ENCODE measurements at regions not wholly inside any gene's neighbourhood (a gene's known extent, or its start where the extent isn't known, plus 50 kb on each side); places are given as distances from the start of the nearest gene placed in this dataset.

- Mint-ChIP-seq H3K4me1 (no peaks in the 10 kb centered on the region), H3K36me3 (ENCODE audit: low read depth) (no peaks in the 10 kb centered on the region), H3K4me3 (no peak overlapping the region), H3K27me3 (ENCODE audit: low read depth, poor library complexity) (no peaks in the 10 kb centered on the region), H3K27ac (no peak overlapping the region), H3K9me3 (peaks cover 7% of the 10 kb centered on the region)
- no peak for TF ChIP-seq CTCF (IDR thresholded peaks at IDR 0.05)
- DNase-seq = no peak
Observed at GRCh38 chr4:19888587-19888986, 363.1 kb upstream of the SLIT2 start.

GRCh38 chr4:19883841-19884240, 367.9 kb upstream of the SLIT2 start:
- Mint-ChIP-seq H3K9me3 (peaks cover 7% of the 10 kb centered on the region), H3K27me3 (ENCODE audit: low read depth, poor library complexity) (peaks cover 6% of the 10 kb centered on the region), H3K36me3 (ENCODE audit: low read depth) (no peaks in the 10 kb centered on the region), H3K27ac (no peak overlapping the region), H3K4me3 (no peak overlapping the region), H3K4me1 (peaks cover 14% of the 10 kb centered on the region)
- no peak for TF ChIP-seq CTCF (IDR thresholded peaks at IDR 0.05)
- DNase-seq = no peak

- DNase-seq = no peak
- no peaks in the 10 kb centered on the region for H3K36me3 Mint-ChIP-seq (ENCODE audit: low read depth)
- H3K9me3 Mint-ChIP-seq = peaks cover 4% of the 10 kb centered on the region
- TF ChIP-seq CTCF (IDR thresholded peaks at IDR 0.05) = no peak
- H3K4me3 Mint-ChIP-seq = no peak overlapping the region
- H3K27me3 Mint-ChIP-seq (ENCODE audit: low read depth, poor library complexity) = peaks cover 6% of the 10 kb centered on the region
- H3K4me1 Mint-ChIP-seq = peaks cover 15% of the 10 kb centered on the region
- no peak overlapping the region for H3K27ac Mint-ChIP-seq
Observed at GRCh38 chr4:19880206-19880605, 371.5 kb upstream of the SLIT2 start.

- peaks cover 4% of the 10 kb centered on the region for H3K9me3 Mint-ChIP-seq
- no peaks in the 10 kb centered on the region for H3K36me3 Mint-ChIP-seq (ENCODE audit: low read depth)
- H3K27ac Mint-ChIP-seq = no peak overlapping the region
- TF ChIP-seq CTCF (IDR thresholded peaks at IDR 0.05) = no peak
- no peak overlapping the region for H3K4me3 Mint-ChIP-seq
- DNase-seq = no peak
- peaks cover 6% of the 10 kb centered on the region for H3K27me3 Mint-ChIP-seq (ENCODE audit: low read depth, poor library complexity)
- H3K4me1 Mint-ChIP-seq = peaks cover 15% of the 10 kb centered on the region
Observed at GRCh38 chr4:19879330-19879729, 372.4 kb upstream of the SLIT2 start.

GRCh38 chr4:19857991-19858390, 393.7 kb upstream of the SLIT2 start:
- H3K27ac Mint-ChIP-seq = no peak overlapping the region
- peaks cover 6% of the 10 kb centered on the region for H3K9me3 Mint-ChIP-seq
- no peaks in the 10 kb centered on the region for H3K36me3 Mint-ChIP-seq (ENCODE audit: low read depth)
- H3K27me3 Mint-ChIP-seq (ENCODE audit: low read depth, poor library complexity) = no peaks in the 10 kb centered on the region
- H3K4me3 Mint-ChIP-seq = no peak overlapping the region
- H3K4me1 Mint-ChIP-seq = no peaks in the 10 kb centered on the region
- DNase-seq = no peak
- TF ChIP-seq CTCF (IDR thresholded peaks at IDR 0.05) = no peak

- TF ChIP-seq CTCF (IDR thresholded peaks at IDR 0.05) = no peak
- no peaks in the 10 kb centered on the region for H3K27me3 Mint-ChIP-seq (ENCODE audit: low read depth, poor library complexity)
- DNase-seq = no peak
- peaks cover 6% of the 10 kb centered on the region for H3K9me3 Mint-ChIP-seq
- H3K4me1 Mint-ChIP-seq = no peaks in the 10 kb centered on the region
- no peak overlapping the region for H3K27ac Mint-ChIP-seq
- no peak overlapping the region for H3K4me3 Mint-ChIP-seq
- no peaks in the 10 kb centered on the region for H3K36me3 Mint-ChIP-seq (ENCODE audit: low read depth)
Observed at GRCh38 chr4:19857380-19857779, 394.3 kb upstream of the SLIT2 start.
